GM18867 (cell line): ENCODE measurements at regions not wholly inside any gene's neighbourhood (a gene's known extent, or its start where the extent isn't known, plus 50 kb on each side); places are given as distances from the start of the nearest gene placed in this dataset.
"Not testable (repeated sequence)": the region's sequence is repeated elsewhere in the genome, so short reads cannot be mapped to it uniquely, and the experiment has no call there.

Experiments
- ATAC-seq: cut with Tn5 transposase; IDR thresholded peaks from one replicate; pipeline ENCODE4 v1.9.1; 2021; ENCODE audit warnings: mild to moderate bottlenecking, moderate library complexity; ENCODE audit not compliant: unreplicated experiment

DNA sequence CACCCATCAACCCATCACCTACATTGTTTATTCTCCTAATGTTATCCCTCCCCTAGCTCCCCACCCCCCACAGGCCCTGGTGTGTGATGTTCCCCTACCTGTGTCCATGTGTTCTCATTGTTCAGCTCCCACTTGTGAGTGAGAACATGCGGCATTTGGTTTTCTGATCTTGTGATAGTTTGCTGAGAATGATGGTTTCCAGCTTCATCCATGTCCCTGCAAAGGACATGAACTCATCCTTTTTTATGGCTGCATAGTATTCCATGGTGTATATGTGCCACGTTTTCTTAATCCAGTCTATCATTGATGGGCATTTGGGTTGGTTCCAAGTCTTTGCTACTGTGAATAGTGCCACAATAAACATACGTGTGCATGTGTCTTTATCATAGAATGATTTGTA is 118.1 kb upstream of the IER5L start:
- ATAC-seq, result not testable (repeated sequence)

DNA sequence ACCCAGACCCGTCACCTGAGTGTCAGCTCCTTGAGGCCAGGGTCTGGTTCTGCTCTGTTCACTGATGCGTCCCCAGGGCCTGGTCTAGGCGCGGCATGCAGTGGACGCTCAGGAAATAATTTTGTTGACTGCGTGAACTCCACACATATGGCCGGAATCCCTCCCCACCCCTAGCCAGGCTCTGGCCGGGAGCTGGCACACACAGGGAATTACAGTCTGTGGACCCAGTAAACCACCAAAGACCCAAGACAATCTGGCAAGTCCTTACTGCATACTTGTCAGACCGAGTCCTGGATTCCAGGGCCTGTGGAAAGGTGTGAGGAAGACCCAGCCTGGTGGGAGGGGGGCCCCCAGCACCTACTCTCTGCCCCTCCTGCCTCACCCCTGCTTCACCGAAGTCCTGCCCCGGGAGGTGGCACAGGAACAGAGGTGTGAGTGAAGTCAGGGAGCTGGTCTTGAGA is 113.0 kb upstream of the IER5L start:
- no peak for ATAC-seq

DNA sequence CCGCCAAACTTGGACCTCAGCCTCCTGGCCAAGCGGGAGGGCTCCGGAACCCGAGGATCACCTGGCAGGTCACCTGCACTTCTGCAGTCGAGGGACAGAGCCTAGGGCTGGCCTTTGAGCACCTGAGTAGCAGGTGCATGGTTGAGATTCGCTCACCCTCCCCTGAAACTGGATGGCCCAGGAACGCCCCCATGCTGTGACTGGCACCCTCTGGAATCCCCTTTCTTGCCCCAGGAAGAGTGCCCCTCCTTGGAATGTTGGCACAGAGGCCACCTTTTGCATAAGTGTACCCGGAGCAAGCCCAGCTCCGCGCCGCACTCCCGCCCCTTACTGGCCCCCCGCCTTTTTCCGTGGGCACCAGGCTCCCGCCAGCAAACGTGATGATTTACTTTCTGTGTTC is 112.5 kb upstream of the IER5L start:
- ATAC-seq, result no peak

GRCh38 chr9:129289883-129290282 is 111.8 kb upstream of the IER5L start:
- ATAC-seq, result no peak

DNA sequence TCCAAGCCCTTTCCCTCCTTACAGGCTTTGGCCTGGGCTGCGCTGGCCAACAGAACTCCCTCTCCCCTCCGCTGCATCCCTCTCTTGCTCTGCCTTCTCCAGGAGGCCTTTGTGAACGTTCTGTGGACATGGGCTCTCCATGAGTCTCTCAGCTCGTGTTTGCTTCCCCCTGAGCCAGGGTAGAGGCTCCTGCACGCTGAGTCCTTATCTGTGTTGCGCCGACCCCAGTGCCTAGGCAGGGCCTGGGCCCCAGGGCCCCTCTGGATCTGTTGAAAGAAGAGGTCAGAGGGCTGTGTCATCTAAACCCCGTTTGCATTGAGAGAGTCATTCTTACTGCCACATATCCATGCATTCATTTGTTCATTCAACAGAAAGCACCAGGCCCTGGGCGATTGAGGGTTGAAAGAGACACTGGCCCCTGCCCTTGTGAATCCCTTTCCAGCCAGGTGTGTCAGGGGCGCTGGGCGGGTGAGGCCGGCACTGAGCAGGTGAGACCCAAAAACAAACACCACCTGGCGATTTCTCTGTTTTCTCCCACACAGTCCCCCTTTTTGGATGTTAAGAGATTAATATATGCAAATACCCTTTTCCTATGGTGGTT is 111.2 kb upstream of the IER5L start:
- no peak for ATAC-seq

DNA sequence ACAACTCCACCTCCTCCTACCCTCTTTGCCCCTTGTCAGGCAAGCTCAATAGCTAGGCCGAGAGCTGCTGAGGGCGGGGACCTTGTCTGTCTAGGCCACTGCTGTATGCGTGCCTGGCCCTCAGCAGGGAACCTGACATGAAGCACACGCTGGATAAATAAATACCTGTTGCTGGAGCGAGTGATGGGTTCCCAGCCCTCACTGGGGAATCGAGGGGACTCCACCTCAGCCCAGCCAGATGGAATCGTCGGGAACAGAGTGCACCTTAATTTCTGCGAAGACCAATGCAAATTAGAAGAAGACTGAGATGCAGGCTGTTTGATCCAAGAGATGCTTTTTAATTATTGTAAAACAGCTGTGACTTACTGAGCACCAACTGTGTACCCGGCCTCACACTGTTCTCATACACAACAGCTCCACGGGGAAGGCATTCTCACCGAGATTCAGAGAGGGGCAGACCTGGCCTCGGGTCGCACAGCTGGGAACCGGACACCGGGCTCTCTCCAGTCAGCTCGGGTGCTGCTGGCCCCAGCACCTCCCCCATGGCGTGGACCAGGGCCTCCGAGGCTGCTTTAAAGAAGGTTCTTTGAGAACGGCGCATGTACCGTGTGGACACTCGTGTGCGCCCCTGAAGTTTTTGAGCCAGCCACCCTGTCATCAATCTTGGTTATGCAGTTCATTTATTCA is 109.7 kb upstream of the IER5L start:
- no peak for ATAC-seq

GRCh38 chr9:129285979-129286772 is 108.1 kb upstream of the IER5L start:
- no peak for ATAC-seq

GRCh38 chr9:129285382-129285781 is 107.3 kb upstream of the IER5L start:
- ATAC-seq, result no peak

GRCh38 chr9:129284607-129285291 is 106.7 kb upstream of the IER5L start:
- ATAC-seq, result no peak

DNA sequence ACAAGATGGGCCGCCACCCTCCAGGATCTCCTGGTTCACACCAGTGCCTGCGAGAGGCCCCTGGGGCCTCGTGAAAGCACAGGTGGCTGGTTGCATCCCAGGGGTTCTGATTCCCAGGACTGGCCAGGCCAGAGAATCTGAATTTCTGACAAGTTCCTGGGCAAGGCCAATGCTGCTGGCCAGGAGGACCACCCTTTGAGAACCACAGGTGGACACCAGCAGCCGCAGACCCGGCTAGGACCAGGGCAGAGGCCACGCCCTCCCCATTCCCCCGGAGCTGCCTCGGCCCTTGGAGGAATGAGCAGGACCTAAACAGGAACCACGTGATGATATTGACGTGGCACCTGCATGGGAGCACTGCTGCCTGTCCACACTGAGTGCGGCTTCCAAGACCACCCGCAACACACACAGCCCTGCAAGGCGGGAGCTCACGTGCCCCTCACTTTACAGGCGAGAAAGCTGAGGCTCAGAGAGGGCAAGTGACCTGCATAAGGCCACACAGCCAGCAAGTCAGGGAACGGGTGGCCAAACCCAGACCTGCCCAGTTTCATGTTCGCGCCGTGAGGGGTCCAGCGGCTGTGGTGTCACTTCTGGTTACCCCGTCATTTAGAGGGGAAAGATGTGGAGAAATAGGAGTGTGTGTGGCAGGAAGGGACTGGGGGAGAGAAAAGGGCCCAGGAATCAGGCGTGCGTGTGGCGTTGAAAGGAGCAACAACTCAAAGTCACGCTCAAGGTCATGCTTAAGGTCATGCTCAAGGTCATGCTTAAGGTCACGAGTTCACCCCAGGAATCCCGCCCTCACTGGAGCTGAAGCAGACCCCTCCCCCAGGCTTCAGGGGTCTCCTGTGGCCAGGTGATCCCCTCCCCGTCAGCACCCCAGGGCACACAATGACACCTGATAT is 105.9 kb upstream of the IER5L start:
- no peak for ATAC-seq

GRCh38 chr9:129283291-129283691 is 105.2 kb upstream of the IER5L start:
- ATAC-seq, result no peak

GRCh38 chr9:129282731-129283211 is 104.7 kb upstream of the IER5L start:
- ATAC-seq, result no peak

GRCh38 chr9:129282272-129282671 is 104.2 kb upstream of the IER5L start:
- no peak for ATAC-seq

- no peak for ATAC-seq
Measured at GRCh38 chr9:129281506-129282145, 103.6 kb upstream of the IER5L start.

DNA sequence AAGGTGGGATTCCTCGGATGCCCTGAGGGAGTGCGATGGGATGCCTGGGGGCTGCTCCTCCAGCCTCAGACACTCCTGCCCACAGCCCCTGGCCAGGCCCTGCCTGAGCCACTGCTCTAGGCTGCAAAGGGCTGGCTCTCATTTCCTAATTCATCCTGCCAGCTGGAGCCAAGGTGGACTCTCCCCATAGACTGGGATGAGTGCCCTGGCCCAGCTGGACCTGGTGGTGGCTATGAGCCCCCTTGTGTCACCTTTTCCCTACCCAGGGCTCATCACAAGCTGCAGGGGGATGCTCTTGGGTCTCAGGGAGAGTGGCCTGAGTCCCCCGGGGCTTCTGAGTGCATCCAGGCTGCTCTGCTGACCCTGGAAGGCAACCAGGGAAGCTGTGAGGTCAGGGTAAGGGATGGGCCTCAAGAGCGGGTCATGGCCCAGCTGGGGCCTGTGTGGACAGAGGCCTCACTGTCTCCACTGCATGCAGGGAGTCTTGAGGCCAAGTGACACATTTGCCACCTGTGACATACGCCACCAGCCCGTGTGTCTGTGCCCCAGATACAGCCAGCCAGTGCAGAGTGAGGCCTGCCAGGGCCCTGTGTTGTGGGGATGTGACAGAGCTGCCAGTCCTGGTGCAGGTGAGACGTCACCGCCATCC is 102.7 kb upstream of the IER5L start:
- no peak for ATAC-seq

DNA sequence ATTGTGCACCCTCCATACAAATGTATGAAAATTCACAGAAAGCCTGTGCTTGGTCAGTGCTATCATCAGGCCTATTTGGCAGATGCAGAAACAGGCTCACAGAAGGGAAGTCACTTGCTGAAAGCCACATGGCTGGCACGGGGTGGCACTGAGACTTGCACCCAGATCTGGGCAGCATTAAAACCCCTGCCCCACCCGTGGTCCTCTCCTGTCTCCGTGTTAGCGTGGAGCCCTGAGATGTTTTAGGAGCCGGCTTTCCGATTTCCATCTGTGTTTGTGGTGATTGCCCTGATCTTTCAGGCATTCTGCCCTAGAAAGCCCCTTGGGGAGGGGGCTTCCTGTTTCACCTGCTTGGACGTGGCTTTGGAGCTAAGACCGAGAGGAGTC is 102.2 kb upstream of the IER5L start:
- no peak for ATAC-seq

DNA sequence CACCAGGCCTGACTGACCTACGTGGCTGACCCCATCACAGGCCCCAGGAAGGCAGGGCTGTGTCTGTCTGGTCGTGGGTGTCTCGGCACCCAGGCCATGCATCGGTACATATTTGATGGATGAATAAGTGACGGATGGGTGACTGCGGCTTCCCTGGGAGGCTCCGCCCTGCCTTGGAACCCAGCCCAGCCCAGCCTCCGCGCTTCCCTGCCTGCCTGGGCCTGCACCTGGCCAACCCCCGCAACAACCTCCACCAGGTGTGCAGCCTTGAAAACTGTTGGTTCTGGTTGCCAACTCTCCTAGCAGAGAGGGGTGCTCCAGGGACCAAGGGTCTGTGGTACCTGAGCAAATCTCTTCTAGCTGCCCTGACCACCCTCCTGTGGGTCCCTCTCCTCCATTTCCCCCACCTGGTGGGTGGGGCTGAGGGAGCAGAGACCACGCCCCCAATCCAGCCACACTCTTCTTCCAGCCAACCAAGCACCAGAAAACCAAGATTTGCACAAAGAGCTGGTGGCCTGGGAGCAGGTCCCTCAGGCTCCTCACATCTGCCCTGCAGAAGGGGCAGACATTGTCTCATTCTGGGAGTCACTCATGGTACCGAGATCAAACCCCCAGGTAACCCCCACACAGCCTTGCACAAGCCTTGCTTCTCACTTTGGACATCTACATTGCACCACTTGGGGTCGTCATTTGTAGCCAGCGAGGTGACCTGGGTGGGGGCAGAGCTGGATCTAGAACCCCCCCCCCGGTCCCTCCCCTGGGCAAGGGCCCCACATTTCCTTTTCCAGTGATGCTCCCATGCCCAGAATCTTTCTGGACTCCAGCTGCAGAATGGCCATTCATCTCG is 100.6 kb upstream of the IER5L start:
- no peak for ATAC-seq

DNA sequence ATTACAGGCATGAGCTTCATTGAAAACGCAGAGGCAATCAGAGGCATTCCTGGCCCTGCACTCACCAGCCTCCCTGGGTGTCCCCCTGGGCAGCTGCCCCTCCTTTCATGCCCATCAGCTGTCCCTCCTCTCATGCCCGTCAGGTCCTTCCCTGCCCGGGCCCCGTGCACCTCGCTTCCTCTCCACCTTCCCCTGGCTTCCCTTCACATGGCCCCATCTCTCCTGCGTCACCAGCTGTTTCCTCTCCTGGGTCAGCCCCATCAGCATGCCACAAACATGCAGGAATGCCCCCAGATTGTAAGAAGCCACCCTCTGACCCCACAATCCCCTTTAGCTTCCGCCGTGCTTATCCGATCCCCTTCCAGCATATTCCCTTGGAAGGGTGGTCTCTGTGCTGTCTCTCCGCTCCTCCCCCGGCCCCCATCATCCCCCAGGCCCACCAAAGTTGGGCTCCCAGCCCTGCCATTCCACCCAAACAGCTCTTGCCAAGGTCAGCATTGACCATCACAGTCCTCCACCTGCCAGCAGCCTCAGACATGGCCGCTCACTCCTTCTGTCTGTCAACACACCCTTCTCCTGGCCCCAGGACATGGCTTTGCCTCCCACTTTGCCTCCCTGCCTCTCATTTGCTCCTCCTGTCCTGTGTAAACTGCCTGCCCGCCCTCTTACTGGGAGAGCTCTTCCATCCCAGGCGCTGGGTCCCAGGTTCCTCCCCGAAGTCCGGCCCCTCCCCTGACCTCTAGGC is 98.6 kb upstream of the IER5L start:
- no peak for ATAC-seq
